Lower leg skin (tissue), 4 donors: ENCODE measurements at regions not wholly inside any gene's neighbourhood (a gene's known extent, or its start where the extent isn't known, plus 50 kb on each side); places are given as distances from the start of the nearest gene placed in this dataset.

Source experiments
- DNase-seq, 2 donors: peaks; one replicate each; pipeline ENCODE4 v3.0.0-alpha.2; 2019; ENCODE audit warnings: low spot score in 2 of 2
- H3K4me3 ChIP-seq: fragments of 200-600 bp; sonication (generic); 2 replicates; pipeline ENCODE4 v1.5.1; 2017; ENCODE audit warnings: mild to moderate bottlenecking, low read depth; ENCODE audit not compliant: poor library complexity, severe bottlenecking
- POLR2A ChIP-seq, 2 donors: fragments of 450-650 bp; IDR thresholded peaks; one replicate each; pipeline ENCODE4 v1.6.1; 2016 to 2017; ENCODE audit warnings: antibody characterized with exemption in 2 of 2, mild to moderate bottlenecking in 1 of 2, moderate library complexity in 1 of 2
- WGBS, 2 donors: methylation state at CpG; one replicate each; pipeline ENCODE4 v1.1.5; 2018; 5-methylcytosine and 5-hydroxymethylcytosine counted together
- intact Hi-C: fragments of 100-400 bp; cut with DNase I; formaldehyde crosslinking; loops from one replicate; pipeline ENCODE4 v1.15.0; 2023; ENCODE audit warnings: low total_unique reads
- TF ChIP-seq, protein P1 (sequence below), 3 donors: fragments of 450-650 bp; IDR thresholded peaks; one replicate each; pipeline ENCODE4 v1.5.1; 2016; ENCODE audit warnings: antibody characterized with exemption in 3 of 3, mild to moderate bottlenecking in 3 of 3, moderate library complexity in 2 of 3

DNA sequence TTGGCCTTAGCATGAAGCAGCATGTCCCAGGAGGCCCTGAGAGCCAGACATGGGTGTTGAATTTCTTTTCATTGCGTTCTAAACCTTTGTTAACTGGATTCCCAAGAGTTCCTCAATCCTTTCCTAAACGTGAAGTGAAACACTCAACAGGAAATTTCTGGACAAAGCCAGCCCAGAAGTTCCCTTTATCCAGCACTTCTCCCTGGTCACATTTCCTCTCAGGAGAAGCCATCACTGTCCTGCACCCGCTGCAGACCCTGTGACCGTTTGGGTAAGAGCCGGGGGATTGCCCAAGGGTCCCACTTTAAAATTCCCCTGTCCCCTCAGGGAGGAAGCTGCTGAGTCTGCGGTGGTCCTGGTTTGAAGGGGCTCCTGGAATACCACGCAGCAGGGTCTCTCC lies 88.0 kb upstream of the ZPBP start:
- 62 to 65% methylated on average over 7 of the region's 7 CpGs for WGBS, 2 donors

DNA sequence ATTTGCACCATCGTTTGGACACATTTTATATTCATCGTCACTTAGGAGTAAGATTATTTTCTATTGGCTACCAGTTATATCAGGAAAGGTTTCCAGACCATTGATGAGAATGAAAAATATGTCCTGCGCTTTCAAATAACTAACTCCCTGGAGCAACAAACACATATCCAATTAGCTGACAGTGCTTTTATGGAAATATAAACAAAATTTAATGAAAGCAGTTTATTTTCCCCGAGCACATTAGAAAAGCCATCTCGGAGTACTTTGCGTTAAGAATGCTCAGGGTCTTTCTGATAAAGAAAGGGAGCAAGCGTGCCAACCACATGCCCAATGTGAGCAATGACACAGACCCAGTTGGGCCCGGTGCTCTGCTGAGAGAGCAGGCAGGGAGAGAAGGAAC lies 85.1 kb upstream of the ZPBP start:
- WGBS, 2 donors: 90% methylated on average over 8 of the region's 8 CpGs
- DNase-seq: no peak
- H3K4me3 ChIP-seq: no peak overlapping the region
- TF ChIP-seq POLR2A (IDR thresholded peaks at IDR 0.05): no peak
- TF ChIP-seq, protein P1, sequence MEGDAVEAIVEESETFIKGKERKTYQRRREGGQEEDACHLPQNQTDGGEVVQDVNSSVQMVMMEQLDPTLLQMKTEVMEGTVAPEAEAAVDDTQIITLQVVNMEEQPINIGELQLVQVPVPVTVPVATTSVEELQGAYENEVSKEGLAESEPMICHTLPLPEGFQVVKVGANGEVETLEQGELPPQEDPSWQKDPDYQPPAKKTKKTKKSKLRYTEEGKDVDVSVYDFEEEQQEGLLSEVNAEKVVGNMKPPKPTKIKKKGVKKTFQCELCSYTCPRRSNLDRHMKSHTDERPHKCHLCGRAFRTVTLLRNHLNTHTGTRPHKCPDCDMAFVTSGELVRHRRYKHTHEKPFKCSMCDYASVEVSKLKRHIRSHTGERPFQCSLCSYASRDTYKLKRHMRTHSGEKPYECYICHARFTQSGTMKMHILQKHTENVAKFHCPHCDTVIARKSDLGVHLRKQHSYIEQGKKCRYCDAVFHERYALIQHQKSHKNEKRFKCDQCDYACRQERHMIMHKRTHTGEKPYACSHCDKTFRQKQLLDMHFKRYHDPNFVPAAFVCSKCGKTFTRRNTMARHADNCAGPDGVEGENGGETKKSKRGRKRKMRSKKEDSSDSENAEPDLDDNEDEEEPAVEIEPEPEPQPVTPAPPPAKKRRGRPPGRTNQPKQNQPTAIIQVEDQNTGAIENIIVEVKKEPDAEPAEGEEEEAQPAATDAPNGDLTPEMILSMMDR (IDR thresholded peaks at IDR 0.05): no peak
- intact Hi-C loops: no loop called here

More for the DNA sequence above, 88.0 kb upstream of the ZPBP start:
- DNase-seq: no peak
- TF ChIP-seq, protein P1 (IDR thresholded peaks at IDR 0.05): no peak
- TF ChIP-seq POLR2A (IDR thresholded peaks at IDR 0.05): no peak
- no peak overlapping the region for H3K4me3 ChIP-seq
- intact Hi-C loops: no loop called here

DNA sequence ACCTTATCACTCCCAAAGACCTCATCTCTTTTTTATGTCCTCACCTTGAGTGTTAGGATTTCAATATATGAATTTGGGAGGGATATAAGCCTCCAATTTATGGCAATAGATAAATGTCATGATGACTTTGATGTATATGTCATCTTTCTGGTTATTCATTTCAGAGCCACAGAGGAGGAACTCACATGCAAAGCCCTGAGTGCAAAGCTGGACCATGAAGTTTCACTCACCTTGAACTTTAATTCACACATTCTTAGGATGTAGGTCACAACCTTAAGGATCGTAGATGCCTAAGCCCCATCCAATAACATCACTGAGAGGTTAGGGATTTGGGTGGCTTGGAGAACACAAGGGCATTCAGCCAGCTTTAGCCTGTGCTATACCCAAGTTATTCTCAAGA lies 81.9 kb upstream of the ZPBP start:
- intact Hi-C loops: no loop called here
- H3K4me3 ChIP-seq: no peak overlapping the region
- TF ChIP-seq, protein P1 (IDR thresholded peaks at IDR 0.05): no peak
- no peak for TF ChIP-seq POLR2A (IDR thresholded peaks at IDR 0.05)
- WGBS, 2 donors: 67 to 94% methylated on average over 1 of the region's 1 CpG
- no peak for DNase-seq

DNA sequence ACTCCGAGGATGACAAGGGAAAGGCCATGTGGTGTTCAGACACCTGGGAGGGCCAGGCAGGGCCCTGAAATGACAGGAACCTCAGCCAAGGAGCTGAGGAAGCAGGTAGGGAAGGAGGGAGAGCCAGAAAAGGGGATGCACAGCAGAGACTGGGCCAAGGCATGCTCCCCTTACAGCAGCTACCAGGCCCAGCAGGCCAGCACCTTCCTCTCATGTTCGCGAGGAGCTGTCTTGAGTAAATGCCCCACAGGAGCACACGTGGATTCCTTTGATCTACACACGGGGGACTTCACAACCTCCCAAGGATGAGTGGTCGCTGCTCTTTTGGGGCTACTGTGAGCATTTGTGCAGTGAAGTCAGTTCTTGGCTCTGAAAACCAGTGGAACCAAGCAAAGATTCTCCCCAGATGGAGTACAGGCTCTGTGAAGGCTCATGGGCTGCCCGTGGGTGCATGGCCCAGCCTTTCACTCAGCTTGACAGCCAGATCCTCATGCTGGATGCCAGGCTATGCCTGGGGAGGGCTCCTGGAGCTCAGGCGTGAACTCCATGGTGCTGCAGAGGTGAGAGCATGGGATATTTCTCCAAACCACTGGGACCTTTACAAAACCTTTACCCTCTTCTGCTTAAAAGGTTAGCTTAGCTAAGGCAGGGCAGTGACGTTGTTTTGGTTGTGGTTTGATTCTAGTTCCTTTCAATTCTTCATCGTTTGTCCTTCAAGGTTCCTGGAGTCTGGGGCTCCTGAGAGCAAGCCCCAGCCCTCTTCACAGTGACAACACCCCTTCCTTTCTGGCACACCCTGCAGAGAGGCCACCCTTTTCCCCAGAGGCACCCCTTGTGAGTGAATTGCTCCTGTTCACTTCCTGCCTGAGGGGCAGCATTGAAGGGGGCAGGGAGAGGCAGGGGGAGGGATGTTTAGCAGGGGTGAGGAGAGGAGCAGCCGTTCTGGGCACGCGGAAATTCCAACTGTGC lies 74.2 kb upstream of the ZPBP start:
- intact Hi-C loops: no loop called here
- WGBS, 2 donors: 58 to 61% methylated on average over 12 to 13 of the region's 13 CpGs
- TF ChIP-seq, protein P1 (IDR thresholded peaks at IDR 0.05): no peak
- TF ChIP-seq POLR2A (IDR thresholded peaks at IDR 0.05): no peak
- DNase-seq: no peak
- H3K4me3 ChIP-seq: no peak overlapping the region

DNA sequence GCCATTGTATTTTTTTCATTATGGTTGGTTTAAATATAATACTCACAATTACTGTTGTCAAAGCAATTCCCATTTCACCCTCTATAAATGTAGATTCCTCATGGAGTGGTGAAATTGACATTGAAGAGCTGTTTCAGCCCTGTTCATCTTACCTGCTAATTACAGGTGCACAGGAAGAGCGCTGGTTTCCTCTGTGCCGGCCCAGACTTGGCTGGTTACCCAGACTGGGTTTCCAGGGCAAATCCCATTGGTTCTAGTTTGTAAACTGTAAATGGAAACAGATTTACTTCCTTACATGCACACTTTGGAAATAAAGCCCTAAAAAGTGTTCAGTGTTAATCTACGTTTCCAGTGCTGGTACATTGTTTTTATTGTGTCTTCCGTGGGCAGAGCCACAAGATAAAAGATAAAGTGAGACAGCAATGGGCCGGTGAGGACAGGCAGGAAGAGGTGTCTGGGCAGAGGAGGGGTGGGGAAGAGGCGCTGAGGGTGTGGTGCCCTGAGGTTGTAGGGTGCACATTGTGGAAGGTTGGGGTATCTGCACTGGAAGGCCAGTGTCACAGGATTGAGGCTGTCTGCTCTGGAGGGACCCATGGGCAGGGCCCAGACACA lies 71.6 kb upstream of the ZPBP start:
- TF ChIP-seq, protein P1 (IDR thresholded peaks at IDR 0.05): no peak
- no peak for TF ChIP-seq POLR2A (IDR thresholded peaks at IDR 0.05)
- intact Hi-C loops: no loop called here
- WGBS, 2 donors: 38 to 41% methylated on average over 6 of the region's 6 CpGs
- DNase-seq: no peak
- H3K4me3 ChIP-seq: no peak overlapping the region
